Body of pancreas (tissue), 4 donors: ENCODE measurements at regions not wholly inside any gene's neighbourhood (a gene's known extent, or its start where the extent isn't known, plus 50 kb on each side); places are given as distances from the start of the nearest gene placed in this dataset.

ENCODE experiments used
- ATAC-seq: fragments of 150-250 bp; one replicate; pipeline ENCODE4 v1.9.1; 2016
- DNase-seq, 4 donors: peaks; one replicate each; pipeline ENCODE4 v3.0.0-alpha.2; 2019
- H3K27ac ChIP-seq, 4 donors: fragments of 200-600 bp; sonication (generic); 1 replicate in 3 of 4; 2 replicates in 1 of 4; pipeline versions ENCODE4 v1.5.1 to v1.6.1; 2016 to 2019; ENCODE audit warnings: mild to moderate bottlenecking in 1 of 4, mixed read lengths in 1 of 4, moderate library complexity in 1 of 4
- H3K27me3 ChIP-seq, 2 donors: fragments of 200-600 bp; sonication (generic); one replicate each; pipeline ENCODE4 v1.6.0; 2016; ENCODE audit warnings: mild to moderate bottlenecking in 1 of 2
- H3K36me3 ChIP-seq, 2 donors: fragments of 200-600 bp; sonication (generic); replicated peaks in 1 of 2; 2 replicates each; pipeline ENCODE4 v1.5.1; 2016; ENCODE audit warnings: low read depth in 2 of 2; ENCODE audit not compliant: insufficient read depth in 1 of 2
- H3K4me1 ChIP-seq: fragments of 200-600 bp; sonication (generic); one replicate; pipeline ENCODE4 v1.6.0; 2016
- H3K4me3 ChIP-seq, 2 donors: fragments of 200-600 bp; sonication (generic); 1 replicate in 1 of 2; 2 replicates in 1 of 2; pipeline ENCODE4 v1.5.1; 2016 to 2019
- H3K9me3 ChIP-seq, 3 donors: fragments of 200-600 bp; sonication (generic); 1 replicate in 2 of 3; 2 replicates in 1 of 3; pipeline ENCODE4 v1.5.1; 2016
- POLR2A ChIP-seq, 3 donors: fragments of 450-650 bp; IDR thresholded peaks; one replicate each; pipeline ENCODE4 v1.6.1; 2016; ENCODE audit warnings: antibody characterized with exemption in 3 of 3, mild to moderate bottlenecking in 2 of 3
- WGBS, 2 donors: methylation state at CpG; one replicate each; pipeline ENCODE4 v1.1.5; 2017; 5-methylcytosine and 5-hydroxymethylcytosine counted together
- intact Hi-C: fragments of 100-400 bp; cut with DNase I; formaldehyde crosslinking; loops from one replicate; pipeline ENCODE4 v1.15.1; 2023
- TF ChIP-seq, protein P1 (sequence below), 7 experiments: fragments of 450-650 bp in 4 of 7; fragments of 200-600 bp in 3 of 7; sonication (generic) in 3 of 7; IDR thresholded peaks; one replicate each; pipeline ENCODE4 v1.5.1; 2016 to 2019; ENCODE audit warnings: antibody characterized with exemption in 7 of 7

DNA sequence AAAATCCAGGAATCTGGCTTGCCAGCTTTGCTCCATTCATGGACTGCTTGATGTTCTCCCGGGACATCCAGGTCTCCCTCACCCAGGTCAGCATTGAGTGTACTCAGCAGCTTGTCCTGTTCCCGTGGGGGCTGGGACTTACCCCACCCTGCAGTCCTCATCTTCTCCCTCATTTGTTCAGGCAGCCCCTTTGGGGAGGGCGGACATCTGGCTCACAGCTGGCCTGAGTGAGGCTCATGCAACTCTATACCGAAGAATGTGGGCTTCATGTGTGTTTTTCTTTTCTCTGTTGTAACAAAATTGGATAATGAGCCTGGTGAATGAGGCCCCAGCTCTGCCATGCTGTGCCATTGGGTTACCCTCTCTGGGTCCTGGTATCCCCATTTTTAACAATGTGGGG, 227.7 kb upstream of the TENM4 start:
- TF ChIP-seq, protein P1, sequence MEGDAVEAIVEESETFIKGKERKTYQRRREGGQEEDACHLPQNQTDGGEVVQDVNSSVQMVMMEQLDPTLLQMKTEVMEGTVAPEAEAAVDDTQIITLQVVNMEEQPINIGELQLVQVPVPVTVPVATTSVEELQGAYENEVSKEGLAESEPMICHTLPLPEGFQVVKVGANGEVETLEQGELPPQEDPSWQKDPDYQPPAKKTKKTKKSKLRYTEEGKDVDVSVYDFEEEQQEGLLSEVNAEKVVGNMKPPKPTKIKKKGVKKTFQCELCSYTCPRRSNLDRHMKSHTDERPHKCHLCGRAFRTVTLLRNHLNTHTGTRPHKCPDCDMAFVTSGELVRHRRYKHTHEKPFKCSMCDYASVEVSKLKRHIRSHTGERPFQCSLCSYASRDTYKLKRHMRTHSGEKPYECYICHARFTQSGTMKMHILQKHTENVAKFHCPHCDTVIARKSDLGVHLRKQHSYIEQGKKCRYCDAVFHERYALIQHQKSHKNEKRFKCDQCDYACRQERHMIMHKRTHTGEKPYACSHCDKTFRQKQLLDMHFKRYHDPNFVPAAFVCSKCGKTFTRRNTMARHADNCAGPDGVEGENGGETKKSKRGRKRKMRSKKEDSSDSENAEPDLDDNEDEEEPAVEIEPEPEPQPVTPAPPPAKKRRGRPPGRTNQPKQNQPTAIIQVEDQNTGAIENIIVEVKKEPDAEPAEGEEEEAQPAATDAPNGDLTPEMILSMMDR (IDR thresholded peaks at IDR 0.05), result no peak
- no peak for TF ChIP-seq POLR2A (IDR thresholded peaks at IDR 0.05)
- H3K9me3 ChIP-seq, result no peaks in the 10 kb centered on the region
- ATAC-seq (no peak), DNase-seq (no peak)
- intact Hi-C loops, result no loop called here
- no peaks in the 10 kb centered on the region for H3K4me1 ChIP-seq
- 62 to 68% methylated on average over 4 of the region's 4 CpGs for WGBS, 2 donors
- no peaks in the 10 kb centered on the region for H3K36me3 ChIP-seq
- no peak overlapping the region for H3K4me3 ChIP-seq
- H3K27me3 ChIP-seq, result no peaks in the 10 kb centered on the region
- no peak overlapping the region for H3K27ac ChIP-seq

DNA sequence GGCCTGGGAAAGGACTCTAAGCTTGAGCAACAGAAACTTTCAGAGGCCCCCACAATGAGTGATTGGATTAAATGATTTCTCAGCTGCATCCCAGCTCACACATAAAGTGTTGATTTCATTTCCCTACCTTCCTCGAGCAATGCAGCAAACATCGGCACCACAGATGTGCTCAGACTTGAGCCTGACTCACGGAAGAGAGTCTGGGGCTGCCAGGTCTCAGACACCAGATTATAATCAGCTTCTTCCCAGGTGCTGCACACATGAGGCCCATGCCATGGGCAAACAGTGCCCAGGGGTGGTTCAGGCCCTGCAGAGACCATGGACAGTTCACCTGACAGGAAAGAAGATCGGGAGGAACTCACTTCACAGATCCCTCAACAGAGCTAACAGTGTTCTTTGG, 226.6 kb upstream of the TENM4 start:
- no peak for ATAC-seq
- H3K4me3 ChIP-seq, result no peak overlapping the region
- H3K36me3 ChIP-seq, result no peaks in the 10 kb centered on the region
- H3K9me3 ChIP-seq, result no peaks in the 10 kb centered on the region
- no peaks in the 10 kb centered on the region for H3K27me3 ChIP-seq
- intact Hi-C loops, result no loop called here
- H3K4me1 ChIP-seq, result no peaks in the 10 kb centered on the region
- TF ChIP-seq, protein P1 (IDR thresholded peaks at IDR 0.05), result no peak
- TF ChIP-seq POLR2A (IDR thresholded peaks at IDR 0.05), result no peak
- DNase-seq, result no peak
- WGBS, 2 donors, result 54 to 58% methylated on average over 4 of the region's 4 CpGs
- no peak overlapping the region for H3K27ac ChIP-seq

GRCh38 chr11:79663017-79663416, 222.2 kb upstream of the TENM4 start:
- ATAC-seq (no peak), DNase-seq (no peak)
- TF ChIP-seq POLR2A (IDR thresholded peaks at IDR 0.05), result no peak
- TF ChIP-seq, protein P1 (IDR thresholded peaks at IDR 0.05), result no peak
- no peak overlapping the region for H3K27ac ChIP-seq
- intact Hi-C loops, result no loop called here
- H3K4me1 ChIP-seq, result no peaks in the 10 kb centered on the region
- H3K27me3 ChIP-seq, result no peaks in the 10 kb centered on the region
- H3K36me3 ChIP-seq, result no peaks in the 10 kb centered on the region
- H3K9me3 ChIP-seq, result no peaks in the 10 kb centered on the region
- H3K4me3 ChIP-seq, result no peak overlapping the region
- 35 to 46% methylated on average over 2 of the region's 2 CpGs for WGBS, 2 donors

GRCh38 chr11:79661373-79661772, 220.5 kb upstream of the TENM4 start:
- intact Hi-C loops, result no loop called here

More at GRCh38 chr11:79661373-79661772, 220.5 kb upstream of the TENM4 start:
- Histone ChIP-seq H3K4me3 (no peak overlapping the region), H3K36me3 (no peaks in the 10 kb centered on the region), H3K9me3 (no peaks in the 10 kb centered on the region), H3K27me3 (no peaks in the 10 kb centered on the region), H3K4me1 (no peaks in the 10 kb centered on the region), H3K27ac (no peak overlapping the region)
- DNase-seq (no peak), ATAC-seq (no peak)
- 69 to 84% methylated on average over 1 to 2 of the region's 2 CpGs for WGBS, 2 donors
- TF ChIP-seq, protein P1 (IDR thresholded peaks at IDR 0.05), result no peak
- no peak for TF ChIP-seq POLR2A (IDR thresholded peaks at IDR 0.05)
